Uterus (tissue), 2 donors: ENCODE measurements at regions not wholly inside any gene's neighbourhood (a gene's known extent, or its start where the extent isn't known, plus 50 kb on each side); places are given as distances from the start of the nearest gene placed in this dataset.

Source experiments
- CTCF ChIP-seq, 4 experiments: fragments of 200-600 bp in 2 of 4; fragments of 450-650 bp in 2 of 4; sonication (generic) in 2 of 4; IDR thresholded peaks; one replicate each; pipeline ENCODE4 v1.5.1; 2016 to 2019; ENCODE audit warnings: antibody characterized with exemption in 4 of 4, mild to moderate bottlenecking in 2 of 4, moderate library complexity in 1 of 4
- POLR2A ChIP-seq, 2 donors: fragments of 450-650 bp; IDR thresholded peaks; one replicate each; pipeline ENCODE4 v1.6.1; 2016; ENCODE audit warnings: antibody characterized with exemption in 2 of 2, mild to moderate bottlenecking in 1 of 2, moderate library complexity in 1 of 2

- TF ChIP-seq CTCF (IDR thresholded peaks at IDR 0.05), result no peak
- no peak for TF ChIP-seq POLR2A (IDR thresholded peaks at IDR 0.05)
Observed at GRCh38 chr9:28892538-28892937, 1319.3 kb upstream of the C9orf72 start.
